ENCODE measurements at regions not wholly inside any gene's neighbourhood (a gene's known extent, or its start where the extent isn't known, plus 50 kb on each side); places are given as distances from the start of the nearest gene placed in this dataset.

GRCh38 chr18:34544930-34545329 lies 165.2 kb upstream of the DTNA start:
- ChIA-PET CTCF (interaction anchor here (0.6 kb wide), 1 partner anchor 94 kb away, joined by 4 read pairs; no protein-coding TSS in a partner anchor), POLR2A (no interaction called here)
- no peak overlapping the region for H3K27ac Mint-ChIP-seq (ENCODE audit: low read depth, unreplicated experiment)
- no peak for TF ChIP-seq CTCF (IDR thresholded peaks at IDR 0.05; ENCODE audit: unreplicated experiment)
- no peak overlapping the region for H3K4me3 Mint-ChIP-seq (ENCODE audit: unreplicated experiment)
- H3K36me3 Mint-ChIP-seq (ENCODE audit: insufficient read depth, unreplicated experiment): no peaks in the 10 kb centered on the region
- no TSS peak for BruUV-seq (replicated peaks)
- no peaks in the 10 kb centered on the region for H3K9me3 Mint-ChIP-seq (ENCODE audit: unreplicated experiment)
- no peaks in the 10 kb centered on the region for H3K4me1 Mint-ChIP-seq (ENCODE audit: insufficient read depth, unreplicated experiment)
- no peak for DNase-seq (ENCODE audit: unreplicated experiment)
- H3K27me3 Mint-ChIP-seq (ENCODE audit: insufficient read depth, unreplicated experiment): no peaks in the 10 kb centered on the region
- intact Hi-C loops (cut with micrococcal nuclease): no loop called here

GRCh38 chr18:34548120-34548972 lies 161.8 kb upstream of the DTNA start:
- Mint-ChIP-seq H3K4me3 (ENCODE audit: unreplicated experiment) (no peak overlapping the region), H3K27ac (ENCODE audit: low read depth, unreplicated experiment) (no peak overlapping the region), H3K36me3 (ENCODE audit: insufficient read depth, unreplicated experiment) (no peaks in the 10 kb centered on the region), H3K27me3 (ENCODE audit: insufficient read depth, unreplicated experiment) (no peaks in the 10 kb centered on the region), H3K4me1 (ENCODE audit: insufficient read depth, unreplicated experiment) (no peaks in the 10 kb centered on the region), H3K9me3 (ENCODE audit: unreplicated experiment) (no peaks in the 10 kb centered on the region)
- no peak for DNase-seq (ENCODE audit: unreplicated experiment)
- CTCF ChIA-PET: interaction anchor here (1.2 kb wide), 1 partner anchor 113 kb away, joined by 4 read pairs; no protein-coding TSS in a partner anchor
- POLR2A ChIA-PET: no interaction called here
- BruUV-seq (replicated peaks): no TSS peak
- no peak for TF ChIP-seq CTCF (IDR thresholded peaks at IDR 0.05; ENCODE audit: unreplicated experiment)
- intact Hi-C loops (cut with micrococcal nuclease): no loop called here

DNA sequence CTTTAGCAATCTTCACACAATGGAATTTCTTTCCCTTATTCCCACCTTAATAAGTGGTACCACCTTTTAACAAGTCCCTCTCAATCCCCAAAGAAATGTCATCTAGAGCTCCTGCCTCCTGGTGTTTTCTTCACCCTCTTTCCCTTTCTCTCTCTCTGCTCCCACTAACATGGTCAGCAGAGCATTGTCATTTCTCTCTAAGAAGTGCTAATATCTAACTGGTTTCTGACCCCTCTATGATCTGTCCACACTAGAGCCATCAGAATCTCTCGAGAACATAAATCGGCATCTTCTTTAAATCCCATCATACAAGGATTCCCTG lies 161.2 kb upstream of the DTNA start:
- H3K36me3 Mint-ChIP-seq (ENCODE audit: insufficient read depth, unreplicated experiment): no peaks in the 10 kb centered on the region
- POLR2A ChIA-PET: no interaction called here
- no peak overlapping the region for H3K27ac Mint-ChIP-seq (ENCODE audit: low read depth, unreplicated experiment)
- H3K27me3 Mint-ChIP-seq (ENCODE audit: insufficient read depth, unreplicated experiment): no peaks in the 10 kb centered on the region
- intact Hi-C loops (cut with micrococcal nuclease): no loop called here
- H3K4me1 Mint-ChIP-seq (ENCODE audit: insufficient read depth, unreplicated experiment): no peaks in the 10 kb centered on the region
- DNase-seq (ENCODE audit: unreplicated experiment): no peak
- BruUV-seq (replicated peaks): no TSS peak
- TF ChIP-seq CTCF (IDR thresholded peaks at IDR 0.05; ENCODE audit: unreplicated experiment): no peak
- CTCF ChIA-PET: no interaction called here
- no peak overlapping the region for H3K4me3 Mint-ChIP-seq (ENCODE audit: unreplicated experiment)
- no peaks in the 10 kb centered on the region for H3K9me3 Mint-ChIP-seq (ENCODE audit: unreplicated experiment)

DNA sequence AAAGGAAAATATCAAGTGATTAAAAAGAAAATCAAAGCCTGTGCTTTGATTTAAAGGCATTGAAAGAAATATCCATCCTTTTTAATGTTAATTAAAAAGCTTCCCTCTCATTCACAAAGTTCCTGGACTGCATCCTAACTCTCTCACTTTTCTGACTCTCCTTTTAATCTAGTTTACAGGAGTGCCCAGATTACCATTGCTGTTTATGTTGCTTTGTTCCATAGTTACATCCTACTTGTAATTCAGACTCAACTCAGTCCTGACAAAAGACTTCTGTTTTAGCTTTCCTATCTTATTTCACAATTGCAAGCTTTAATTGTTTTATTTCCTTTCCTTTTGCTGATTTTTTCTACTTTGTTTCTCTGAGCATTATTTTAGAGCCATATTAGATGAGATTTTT lies 160.7 kb upstream of the DTNA start:
- POLR2A ChIA-PET: no interaction called here
- Mint-ChIP-seq H3K4me1 (ENCODE audit: insufficient read depth, unreplicated experiment) (no peaks in the 10 kb centered on the region), H3K27me3 (ENCODE audit: insufficient read depth, unreplicated experiment) (no peaks in the 10 kb centered on the region), H3K4me3 (ENCODE audit: unreplicated experiment) (no peak overlapping the region), H3K27ac (ENCODE audit: low read depth, unreplicated experiment) (no peak overlapping the region), H3K9me3 (ENCODE audit: unreplicated experiment) (no peaks in the 10 kb centered on the region), H3K36me3 (ENCODE audit: insufficient read depth, unreplicated experiment) (no peaks in the 10 kb centered on the region)
- no peak for DNase-seq (ENCODE audit: unreplicated experiment)
- intact Hi-C loops (cut with micrococcal nuclease): no loop called here
- TF ChIP-seq CTCF (IDR thresholded peaks at IDR 0.05; ENCODE audit: unreplicated experiment): no peak
- BruUV-seq (replicated peaks): no TSS peak
- CTCF ChIA-PET: interaction anchor here (0.7 kb wide), 1 partner anchor 240 kb away, joined by 3 read pairs; no protein-coding TSS in a partner anchor
